ENCODE measurements at regions not wholly inside any gene's neighbourhood (a gene's known extent, or its start where the extent isn't known, plus 50 kb on each side); places are given as distances from the start of the nearest gene placed in this dataset.

DNA sequence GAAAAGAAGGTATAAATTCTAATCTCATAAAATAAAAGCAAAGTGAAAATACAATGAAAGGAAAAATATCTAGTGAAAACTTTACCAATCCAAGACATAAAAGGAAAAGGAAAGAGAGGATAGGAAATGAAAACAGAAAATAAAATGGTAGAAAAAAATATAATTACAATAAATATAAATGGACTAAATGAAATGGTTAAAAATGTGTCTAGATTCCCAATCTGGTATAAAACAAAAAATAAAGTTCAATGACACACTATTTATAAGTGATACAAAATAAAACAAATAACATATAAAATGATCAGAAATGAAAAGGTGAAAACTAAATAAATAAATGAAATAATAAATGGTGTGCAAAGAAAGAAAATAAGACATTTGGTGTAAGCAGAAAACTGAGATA is 516.4 kb upstream of the RORB start (continued):
- TF ChIP-seq, protein P1, sequence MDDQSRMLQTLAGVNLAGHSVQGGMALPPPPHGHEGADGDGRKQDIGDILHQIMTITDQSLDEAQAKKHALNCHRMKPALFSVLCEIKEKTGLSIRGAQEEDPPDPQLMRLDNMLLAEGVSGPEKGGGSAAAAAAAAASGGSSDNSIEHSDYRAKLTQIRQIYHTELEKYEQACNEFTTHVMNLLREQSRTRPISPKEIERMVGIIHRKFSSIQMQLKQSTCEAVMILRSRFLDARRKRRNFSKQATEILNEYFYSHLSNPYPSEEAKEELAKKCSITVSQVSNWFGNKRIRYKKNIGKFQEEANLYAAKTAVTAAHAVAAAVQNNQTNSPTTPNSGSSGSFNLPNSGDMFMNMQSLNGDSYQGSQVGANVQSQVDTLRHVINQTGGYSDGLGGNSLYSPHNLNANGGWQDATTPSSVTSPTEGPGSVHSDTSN (IDR thresholded peaks at IDR 0.05): no peak
- TF ChIP-seq, protein P2, sequence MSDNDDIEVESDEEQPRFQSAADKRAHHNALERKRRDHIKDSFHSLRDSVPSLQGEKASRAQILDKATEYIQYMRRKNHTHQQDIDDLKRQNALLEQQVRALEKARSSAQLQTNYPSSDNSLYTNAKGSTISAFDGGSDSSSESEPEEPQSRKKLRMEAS (IDR thresholded peaks at IDR 0.05; ENCODE audit: low read depth): no peak

DNA sequence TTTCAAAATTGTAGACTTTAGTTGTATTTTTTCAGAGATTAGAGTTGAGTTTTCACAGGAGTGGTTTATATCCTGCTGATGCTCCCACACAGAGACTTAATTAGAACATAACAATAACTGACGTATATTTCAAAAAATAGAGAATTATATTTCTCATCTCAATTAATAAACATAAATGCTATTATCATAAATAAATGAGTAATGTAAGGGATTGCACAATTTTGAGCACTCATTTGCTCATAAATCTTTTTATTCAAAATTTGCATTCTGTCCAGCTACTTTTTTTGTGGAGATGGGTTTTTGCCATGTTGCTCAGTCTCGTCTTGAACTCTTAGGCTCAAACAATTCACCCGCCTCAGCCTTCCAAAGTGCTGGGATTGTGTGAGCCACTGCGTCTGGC is 515.7 kb upstream of the RORB start:
- Histone ChIP-seq H3K27me3 (ENCODE audit: insufficient read depth) (no peaks in the 10 kb centered on the region), H3K4me1 (ENCODE audit: control insufficient read depth in 1 of 2, insufficient read depth in 2 of 2, low read depth in 1 of 2, low read length in 1 of 2) (no peaks in the 10 kb centered on the region), H3F3A (replicated peaks; ENCODE audit: insufficient read depth) (no peaks in the 10 kb centered on the region), H3K9me3 (no peaks in the 10 kb centered on the region), H3K4me3 (ENCODE audit: low read depth in 2 of 2, low read length in 1 of 2) (no peak overlapping the region), H3K9me2 (no peaks in the 10 kb centered on the region), H3K79me2 (ENCODE audit: insufficient read depth) (no peaks in the 10 kb centered on the region), H3K36me3 (replicated peaks in 1 of 2; ENCODE audit: control insufficient read depth in 1 of 2, insufficient read depth in 2 of 2, low read length in 1 of 2) (no peaks in the 10 kb centered on the region), H4K20me1 (ENCODE audit: insufficient read depth) (no peaks in the 10 kb centered on the region), H3K27ac (ENCODE audit: low read depth in 2 of 2, low read length in 1 of 2) (no peak overlapping the region), H2AFZ (ENCODE audit: low read depth) (no peak overlapping the region), H3K4me2 (no peak overlapping the region), H3K9ac (no peak overlapping the region)
- no peak for DNase-seq
- POLR2A ChIA-PET: no interaction called here
- CTCF ChIA-PET: no interaction called here
- TF ChIP-seq RCOR1 (IDR thresholded peaks at IDR 0.05; ENCODE audit: low read length) (no peak), GABPA (IDR thresholded peaks at IDR 0.05; ENCODE audit: low read depth) (no peak), FOXM1 (IDR thresholded peaks at IDR 0.05; ENCODE audit: low read depth) (no peak), SMC3 (IDR thresholded peaks at IDR 0.05; ENCODE audit: low read depth, low read length) (no peak), YY1 (IDR thresholded peaks at IDR 0.05; ENCODE audit: low read depth) (no peak), MXI1 (IDR thresholded peaks at IDR 0.05; ENCODE audit: low read depth, low read length) (no peak), RXRA (IDR thresholded peaks at IDR 0.05; ENCODE audit: borderline replicate concordance, low read depth) (no peak), EZH2phosphoT487 (IDR thresholded peaks at IDR 0.05; ENCODE audit: borderline replicate concordance, low read depth) (no peak), FOXJ3 (CRISPR knock-in tag; IDR thresholded peaks at IDR 0.05) (no peak), GATA2 (CRISPR knock-in tag; IDR thresholded peaks at IDR 0.05) (no peak), JUND (IDR thresholded peaks at IDR 0.05) (no peak)
- TF ChIP-seq, protein P3, sequence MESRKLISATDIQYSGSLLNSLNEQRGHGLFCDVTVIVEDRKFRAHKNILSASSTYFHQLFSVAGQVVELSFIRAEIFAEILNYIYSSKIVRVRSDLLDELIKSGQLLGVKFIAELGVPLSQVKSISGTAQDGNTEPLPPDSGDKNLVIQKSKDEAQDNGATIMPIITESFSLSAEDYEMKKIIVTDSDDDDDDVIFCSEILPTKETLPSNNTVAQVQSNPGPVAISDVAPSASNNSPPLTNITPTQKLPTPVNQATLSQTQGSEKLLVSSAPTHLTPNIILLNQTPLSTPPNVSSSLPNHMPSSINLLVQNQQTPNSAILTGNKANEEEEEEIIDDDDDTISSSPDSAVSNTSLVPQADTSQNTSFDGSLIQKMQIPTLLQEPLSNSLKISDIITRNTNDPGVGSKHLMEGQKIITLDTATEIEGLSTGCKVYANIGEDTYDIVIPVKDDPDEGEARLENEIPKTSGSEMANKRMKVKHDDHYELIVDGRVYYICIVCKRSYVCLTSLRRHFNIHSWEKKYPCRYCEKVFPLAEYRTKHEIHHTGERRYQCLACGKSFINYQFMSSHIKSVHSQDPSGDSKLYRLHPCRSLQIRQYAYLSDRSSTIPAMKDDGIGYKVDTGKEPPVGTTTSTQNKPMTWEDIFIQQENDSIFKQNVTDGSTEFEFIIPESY (IDR thresholded peaks at IDR 0.05; ENCODE audit: borderline replicate concordance, low read depth): no peak
- TF ChIP-seq, protein P4, sequence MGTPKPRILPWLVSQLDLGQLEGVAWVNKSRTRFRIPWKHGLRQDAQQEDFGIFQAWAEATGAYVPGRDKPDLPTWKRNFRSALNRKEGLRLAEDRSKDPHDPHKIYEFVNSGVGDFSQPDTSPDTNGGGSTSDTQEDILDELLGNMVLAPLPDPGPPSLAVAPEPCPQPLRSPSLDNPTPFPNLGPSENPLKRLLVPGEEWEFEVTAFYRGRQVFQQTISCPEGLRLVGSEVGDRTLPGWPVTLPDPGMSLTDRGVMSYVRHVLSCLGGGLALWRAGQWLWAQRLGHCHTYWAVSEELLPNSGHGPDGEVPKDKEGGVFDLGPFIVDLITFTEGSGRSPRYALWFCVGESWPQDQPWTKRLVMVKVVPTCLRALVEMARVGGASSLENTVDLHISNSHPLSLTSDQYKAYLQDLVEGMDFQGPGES (IDR thresholded peaks at IDR 0.05; ENCODE audit: low read depth, low read length): no peak
- TF ChIP-seq, protein P5, sequence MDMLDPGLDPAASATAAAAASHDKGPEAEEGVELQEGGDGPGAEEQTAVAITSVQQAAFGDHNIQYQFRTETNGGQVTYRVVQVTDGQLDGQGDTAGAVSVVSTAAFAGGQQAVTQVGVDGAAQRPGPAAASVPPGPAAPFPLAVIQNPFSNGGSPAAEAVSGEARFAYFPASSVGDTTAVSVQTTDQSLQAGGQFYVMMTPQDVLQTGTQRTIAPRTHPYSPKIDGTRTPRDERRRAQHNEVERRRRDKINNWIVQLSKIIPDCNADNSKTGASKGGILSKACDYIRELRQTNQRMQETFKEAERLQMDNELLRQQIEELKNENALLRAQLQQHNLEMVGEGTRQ (IDR thresholded peaks at IDR 0.05; ENCODE audit: borderline replicate concordance, low read depth, low read length): no peak
- WGBS (ENCODE audit: low lambda C conversion rate): 47% methylated on average over 4 of the region's 4 CpGs

All from SK-N-SH (cell line).